ENCODE measurements at regions not wholly inside any gene's neighbourhood (a gene's known extent, or its start where the extent isn't known, plus 50 kb on each side); places are given as distances from the start of the nearest gene placed in this dataset.

- intact Hi-C loops (cut with DNase I; ENCODE audit: low total_unique reads) = no loop called here
- Histone ChIP-seq H3K27me3 (no peaks in the 10 kb centered on the region), H3K9me3 (no peaks in the 10 kb centered on the region), H3K4me3 (no peak overlapping the region), H3K27ac (no peak overlapping the region), H3K4me1 (no peaks in the 10 kb centered on the region), H3K36me3 (ENCODE audit: low read depth, missing control alignments) (no peaks in the 10 kb centered on the region)
- no peak for DNase-seq
- 46 to 50% methylated on average over 5 of the region's 5 CpGs for WGBS, 2 donors
- TF ChIP-seq POLR2A (IDR thresholded peaks at IDR 0.05) = no peak
- no peak for TF ChIP-seq CTCF (IDR thresholded peaks at IDR 0.05)
Observed at GRCh38 chr6:14286144-14286543, 168.6 kb downstream of the CD83 start.

DNA sequence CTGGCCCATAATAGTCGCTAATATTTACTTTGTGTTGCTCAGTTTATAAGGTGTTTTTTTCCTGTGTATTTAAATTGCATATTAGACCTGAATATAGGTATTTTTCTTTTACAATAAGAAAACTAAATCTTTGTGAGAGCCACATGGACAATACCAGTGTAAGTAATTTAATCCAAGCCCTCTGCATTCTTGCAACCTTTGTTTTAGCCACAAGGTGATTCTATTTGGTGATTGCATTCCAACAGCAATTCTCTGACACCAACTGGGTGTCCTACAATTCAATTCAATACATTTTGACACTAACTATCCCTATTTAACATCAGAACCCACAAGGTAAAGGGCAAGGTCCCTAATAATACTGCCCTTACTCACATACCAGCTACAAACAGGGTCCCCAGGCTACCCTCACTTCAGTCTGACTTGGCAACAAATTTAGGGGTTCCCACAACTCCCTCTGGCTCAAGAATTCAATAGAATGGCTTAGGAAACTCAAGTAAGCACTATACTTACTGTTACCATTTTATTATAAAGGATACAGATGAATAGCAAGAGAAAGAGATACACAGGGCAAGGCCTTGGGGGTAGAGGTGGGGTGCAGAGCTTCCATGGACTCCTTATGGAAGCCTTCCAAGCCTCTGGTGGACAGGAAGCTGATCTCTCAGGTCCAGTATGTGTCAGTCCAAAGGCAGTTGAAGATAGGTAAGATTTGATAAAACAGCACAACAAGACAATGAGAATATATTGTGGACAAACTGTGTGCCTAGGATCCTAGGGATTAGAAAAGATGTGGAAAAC, 169.3 kb downstream of the CD83 start:
- Histone ChIP-seq H3K4me3 (no peak overlapping the region), H3K9me3 (no peaks in the 10 kb centered on the region), H3K27ac (no peak overlapping the region), H3K27me3 (no peaks in the 10 kb centered on the region), H3K36me3 (ENCODE audit: low read depth, missing control alignments) (no peaks in the 10 kb centered on the region), H3K4me1 (no peaks in the 10 kb centered on the region)
- no peak for DNase-seq
- intact Hi-C loops (cut with DNase I; ENCODE audit: low total_unique reads) = no loop called here
- 54 to 58% methylated on average over 1 of the region's 1 CpG for WGBS, 2 donors
- TF ChIP-seq CTCF (IDR thresholded peaks at IDR 0.05) = no peak
- TF ChIP-seq POLR2A (IDR thresholded peaks at IDR 0.05) = no peak

DNA sequence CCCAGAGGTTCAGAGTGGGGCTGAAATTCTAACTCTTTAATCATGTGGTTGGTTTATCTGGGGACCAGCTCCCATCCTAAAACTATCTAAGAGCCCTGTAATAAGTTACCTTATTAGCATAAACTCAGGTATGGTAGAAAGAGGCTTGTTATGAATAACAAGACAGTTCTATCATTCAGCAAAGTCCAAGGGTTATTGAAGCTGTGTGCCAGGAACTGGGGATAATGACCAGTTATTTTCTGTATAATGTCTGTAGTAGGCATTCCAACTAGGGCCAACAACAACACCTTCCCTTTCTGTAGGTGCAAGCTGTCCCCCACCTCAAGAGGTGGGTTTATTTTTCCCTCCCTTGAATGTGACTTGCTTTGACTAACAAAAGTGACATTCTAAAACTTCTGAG, 170.1 kb downstream of the CD83 start:
- TF ChIP-seq CTCF (IDR thresholded peaks at IDR 0.05) = no peak
- no peak for TF ChIP-seq POLR2A (IDR thresholded peaks at IDR 0.05)
- DNase-seq = no peak
- Histone ChIP-seq H3K4me3 (no peak overlapping the region), H3K36me3 (ENCODE audit: low read depth, missing control alignments) (no peaks in the 10 kb centered on the region), H3K9me3 (no peaks in the 10 kb centered on the region), H3K27ac (no peak overlapping the region), H3K27me3 (no peaks in the 10 kb centered on the region), H3K4me1 (no peaks in the 10 kb centered on the region)
- intact Hi-C loops (cut with DNase I; ENCODE audit: low total_unique reads) = no loop called here

DNA sequence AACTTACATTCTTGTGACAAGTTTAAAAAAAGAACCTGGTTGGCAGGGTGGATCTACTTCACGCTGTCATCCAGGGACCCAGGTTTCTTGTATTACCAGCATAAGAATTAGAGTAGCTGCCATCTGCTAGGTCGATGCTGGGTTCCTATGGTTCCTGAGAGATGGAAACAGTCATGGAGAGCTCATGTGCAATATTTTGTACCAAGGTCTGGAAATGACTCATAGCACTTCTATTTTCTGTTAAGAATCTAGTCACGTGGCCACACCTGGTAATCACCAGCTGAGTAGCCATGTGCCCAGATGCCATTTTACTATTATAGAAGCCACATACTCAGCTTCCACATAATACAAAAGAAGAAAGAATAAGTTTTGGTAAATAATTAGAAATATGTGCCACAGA, 171.3 kb downstream of the CD83 start:
- intact Hi-C loops (cut with DNase I; ENCODE audit: low total_unique reads) = no loop called here

More for the DNA sequence above, 171.3 kb downstream of the CD83 start:
- H3K27ac ChIP-seq = no peak overlapping the region
- H3K36me3 ChIP-seq (ENCODE audit: low read depth, missing control alignments) = no peaks in the 10 kb centered on the region
- TF ChIP-seq POLR2A (IDR thresholded peaks at IDR 0.05) = no peak
- TF ChIP-seq CTCF (IDR thresholded peaks at IDR 0.05) = no peak
- WGBS, 2 donors = 95 to 96% methylated on average over 3 of the region's 3 CpGs
- H3K9me3 ChIP-seq = no peaks in the 10 kb centered on the region
- H3K27me3 ChIP-seq = no peaks in the 10 kb centered on the region
- no peak for DNase-seq
- no peaks in the 10 kb centered on the region for H3K4me1 ChIP-seq
- H3K4me3 ChIP-seq = no peak overlapping the region
